ENCODE measurements at regions not wholly inside any gene's neighbourhood (a gene's known extent, or its start where the extent isn't known, plus 50 kb on each side); places are given as distances from the start of the nearest gene placed in this dataset.

- DNase-seq (ENCODE audit: low spot score): no peak
- Histone ChIP-seq H3K4me1 (ENCODE audit: control insufficient read depth in 4 of 4, insufficient read depth in 4 of 4, low read length in 3 of 4) (no peaks in the 10 kb centered on the region), H3K36me3 (ENCODE audit: control insufficient read depth in 4 of 4, insufficient read depth in 3 of 4, low read depth in 1 of 4, low read length in 3 of 4) (no peaks in the 10 kb centered on the region), H3K27me3 (ENCODE audit: control insufficient read depth in 4 of 4, insufficient read depth in 4 of 4, low read length in 3 of 4) (no peaks in the 10 kb centered on the region), H3K27ac (ENCODE audit: low read depth in 1 of 2, low read length in 2 of 2) (no peak overlapping the region), H3K4me3 (ENCODE audit: low read depth in 1 of 3, low read length in 3 of 3) (no peak overlapping the region), H3K9me3 (ENCODE audit: control insufficient read depth in 4 of 4, low read length in 3 of 4) (peaks cover 0 to 2% (median 0%) of the 10 kb centered on the region in 4 donors), H3K9ac (ENCODE audit: low read depth in 1 of 2, low read length in 2 of 2) (no peak overlapping the region)
- TF ChIP-seq MAX (IDR thresholded peaks at IDR 0.05) (no peak), FOXA1 (IDR thresholded peaks at IDR 0.05) (no peak), JUND (IDR thresholded peaks at IDR 0.05) (no peak), FOXA2 (IDR thresholded peaks at IDR 0.05) (no peak), GABPA (IDR thresholded peaks at IDR 0.05 in 1 of 2, conservative IDR thresholded peaks at IDR 0.05 in 1 of 2) (no peak), HNF4G (IDR thresholded peaks at IDR 0.05) (no peak), HNF4A (conservative IDR thresholded peaks at IDR 0.05) (no peak), SP1 (IDR thresholded peaks at IDR 0.05) (no peak), RXRA (IDR thresholded peaks at IDR 0.05) (no peak), ZBTB33 (IDR thresholded peaks at IDR 0.05) (no peak), RAD21 (IDR thresholded peaks at IDR 0.05) (no peak), YY1 (IDR thresholded peaks at IDR 0.05) (no peak), NR2F2 (IDR thresholded peaks at IDR 0.05) (no peak), CTCF (IDR thresholded peaks at IDR 0.05; ENCODE audit: low read depth, low read length, missing input control) (no peak), TAF1 (conservative IDR thresholded peaks at IDR 0.05) (no peak)
- 44% methylated on average over 1 of the region's 1 CpG for WGBS
Observed at GRCh38 chr18:73668051-73668450, 479.6 kb downstream of the FBXO15 start.

- 76% methylated on average over 1 of the region's 1 CpG for WGBS
- TF ChIP-seq YY1 (IDR thresholded peaks at IDR 0.05): no peak
- TF ChIP-seq SP1 (IDR thresholded peaks at IDR 0.05): no peak
- TF ChIP-seq JUND (IDR thresholded peaks at IDR 0.05): no peak
- no peak for TF ChIP-seq HNF4A (conservative IDR thresholded peaks at IDR 0.05)
- no peak for TF ChIP-seq REST (IDR thresholded peaks at IDR 0.05)
- no peak for TF ChIP-seq NR2F2 (IDR thresholded peaks at IDR 0.05)
- no peak for TF ChIP-seq HNF4G (IDR thresholded peaks at IDR 0.05)
- no peak for TF ChIP-seq ZBTB33 (IDR thresholded peaks at IDR 0.05)
- no peak for TF ChIP-seq MAX (IDR thresholded peaks at IDR 0.05)
- no peaks in the 10 kb centered on the region for H3K27me3 ChIP-seq (ENCODE audit: control insufficient read depth in 4 of 4, insufficient read depth in 4 of 4, low read length in 3 of 4)
Observed at GRCh38 chr18:73666772-73667171, 480.9 kb downstream of the FBXO15 start.

More at GRCh38 chr18:73666772-73667171, 480.9 kb downstream of the FBXO15 start:
- H3K9ac ChIP-seq (ENCODE audit: low read depth in 1 of 2, low read length in 2 of 2): no peak overlapping the region
- no peak overlapping the region for H3K4me3 ChIP-seq (ENCODE audit: low read depth in 1 of 3, low read length in 3 of 3)
- peaks cover 0 to 2% (median 0%) of the 10 kb centered on the region in 4 donors for H3K9me3 ChIP-seq (ENCODE audit: control insufficient read depth in 4 of 4, low read length in 3 of 4)
- no peaks in the 10 kb centered on the region for H3K4me1 ChIP-seq (ENCODE audit: control insufficient read depth in 4 of 4, insufficient read depth in 4 of 4, low read length in 3 of 4)
- H3K27ac ChIP-seq (ENCODE audit: low read depth in 1 of 2, low read length in 2 of 2): no peak overlapping the region
- H3K36me3 ChIP-seq (ENCODE audit: control insufficient read depth in 4 of 4, insufficient read depth in 3 of 4, low read depth in 1 of 4, low read length in 3 of 4): no peaks in the 10 kb centered on the region
- no peak for DNase-seq (ENCODE audit: low spot score)

Measured in liver (tissue), 8 donors.